Endothelial cell of umbilical vein (primary cell): ENCODE measurements at regions not wholly inside any gene's neighbourhood (a gene's known extent, or its start where the extent isn't known, plus 50 kb on each side); places are given as distances from the start of the nearest gene placed in this dataset.

Source experiments
- BruUV-seq: library from RNA; stranded (reverse); fragments of 400-500 nt; replicated peaks from 2 replicates; lab custom pipeline; 2021; lab: Mats Ljungman, UMichigan
- CTCF ChIA-PET: fragments of 300-600, 350-600 bp; sonication (Branson Sonifier 250); formaldehyde crosslinking; loops from one replicate; lab custom pipeline; 2021; ENCODE audit warnings: antibody characterized with exemption, inconsistent platforms; lab: Charles Lee
- POLR2A ChIA-PET: fragments of 300-600, 350-600 bp; sonication (Branson Sonifier 250); formaldehyde crosslinking; loops from one replicate; lab custom pipeline; 2021; ENCODE audit warnings: antibody characterized with exemption, inconsistent platforms; lab: Charles Lee
- DNase-seq: peaks from one replicate; pipeline ENCODE4 v3.0.0-alpha.2; 2011; ENCODE audit warnings: low read depth, low spot score
- FAIRE-seq: peaks from 2 replicates; lab custom pipeline; 2011; peaks lifted over from hg19 to GRCh38; lab: Jason Lieb, UNC
- H2AFZ ChIP-seq: 2 replicates; pipeline ENCODE4 v1.6.0; 2012; ENCODE audit warnings: low read depth, low read length, control low read depth, inconsistent platforms
- H3K27ac ChIP-seq: 2 replicates; pipeline ENCODE4 v1.5.1; 2011; ENCODE audit warnings: low read depth, mild to moderate bottlenecking, control low read depth, low read length, moderate library complexity; ENCODE audit not compliant: insufficient read depth
- H3K27me3 ChIP-seq, 2 experiments: 2 replicates each; pipeline versions ENCODE4 v1.6.0 to v1.6.1; 2011; ENCODE audit warnings: low read length in 2 of 2, mixed read lengths in 1 of 2; ENCODE audit not compliant: control insufficient read depth in 2 of 2, insufficient read depth in 2 of 2
- H3K36me3 ChIP-seq, 2 experiments: 2 replicates in 1 of 2; 3 replicates in 1 of 2; pipeline ENCODE4 v1.5.1; 2011; ENCODE audit warnings: low read length in 2 of 2, mild to moderate bottlenecking in 1 of 2, moderate library complexity in 1 of 2; ENCODE audit not compliant: control insufficient read depth in 2 of 2, insufficient read depth in 2 of 2; ENCODE audit errors: extremely low read depth in 1 of 2
- H3K4me1 ChIP-seq: 3 replicates; pipeline ENCODE4 v1.5.1; 2011; ENCODE audit warnings: mild to moderate bottlenecking, low read length; ENCODE audit not compliant: control insufficient read depth, insufficient read depth; ENCODE audit errors: extremely low read depth
- H3K4me2 ChIP-seq: 2 replicates; pipeline ENCODE4 v1.6.1; 2011; ENCODE audit warnings: low read length, control low read depth, mixed read lengths; ENCODE audit not compliant: insufficient read depth
- H3K4me3 ChIP-seq, 3 experiments: fragments of 200-600 bp in 1 of 3; sonication (generic), shearing (Covaris generic) in 1 of 3; replicated peaks in 1 of 3; 2 replicates each; pipeline ENCODE4 v1.5.1; 2011 to 2016; ENCODE audit warnings: control low read depth in 3 of 3, low read length in 3 of 3, mild to moderate bottlenecking in 2 of 3, inconsistent platforms in 1 of 3, low read depth in 1 of 3, moderate library complexity in 1 of 3; ENCODE audit not compliant: insufficient read depth in 1 of 3
- H3K79me2 ChIP-seq: 2 replicates; pipeline ENCODE4 v1.6.0; 2012; ENCODE audit warnings: low read length, inconsistent platforms; ENCODE audit not compliant: control insufficient read depth, insufficient read depth
- H3K9ac ChIP-seq: replicated peaks from 2 replicates; pipeline ENCODE3; 2011; ENCODE audit warnings: low read length, control low read depth; ENCODE audit not compliant: insufficient read depth; ENCODE audit errors: extremely low read depth
- H3K9me1 ChIP-seq: replicated peaks from 3 replicates; pipeline ENCODE4 v1.6.0; 2011; ENCODE audit warnings: mild to moderate bottlenecking, low read length; ENCODE audit not compliant: control insufficient read depth, insufficient read depth; ENCODE audit errors: extremely low read depth
- H3K9me3 ChIP-seq: replicated peaks from 2 replicates; pipeline ENCODE4 v1.5.1; 2012; ENCODE audit warnings: low read length, inconsistent platforms; ENCODE audit not compliant: control insufficient read depth, insufficient read depth
- H4K20me1 ChIP-seq: replicated peaks from 2 replicates; pipeline ENCODE3; 2011; ENCODE audit warnings: mild to moderate bottlenecking, low read length; ENCODE audit not compliant: control insufficient read depth, insufficient read depth; ENCODE audit errors: extremely low read depth
- CTCF ChIP-seq, 2 donors: IDR thresholded peaks; 1 replicate in 1 of 2; 2 replicates in 1 of 2; pipeline ENCODE4 v1.5.1; 2011; ENCODE audit warnings: low read length in 2 of 2, mild to moderate bottlenecking in 2 of 2, moderate library complexity in 2 of 2, control low read depth in 1 of 2, inconsistent platforms in 1 of 2, low read depth in 1 of 2; ENCODE audit not compliant: insufficient read depth in 1 of 2; ENCODE audit errors: extremely low read depth in 1 of 2
- EZH2 ChIP-seq: IDR thresholded peaks from 2 replicates; pipeline ENCODE4 v1.6.1; 2012; ENCODE audit warnings: borderline replicate concordance, low read depth, mild to moderate bottlenecking, moderate library complexity, low read length, inconsistent platforms; ENCODE audit not compliant: severe bottlenecking
- FOS ChIP-seq: IDR thresholded peaks from 2 replicates; pipeline ENCODE4 v1.6.1; 2011; ENCODE audit warnings: mild to moderate bottlenecking, low read length, moderate library complexity, borderline replicate concordance; ENCODE audit not compliant: insufficient read depth
- GATA2 ChIP-seq: IDR thresholded peaks from 2 replicates; pipeline ENCODE4 v1.7.0; 2011; ENCODE audit warnings: low read depth, mild to moderate bottlenecking, moderate library complexity, mixed read lengths, low read length; ENCODE audit not compliant: insufficient read length, insufficient read depth
- JUN ChIP-seq: IDR thresholded peaks from 2 replicates; pipeline ENCODE4 v1.6.1; 2011; ENCODE audit warnings: borderline replicate concordance, low read depth; ENCODE audit not compliant: insufficient read length, insufficient read depth
- MAX ChIP-seq: IDR thresholded peaks from 2 replicates; pipeline ENCODE4 v1.6.1; 2011; ENCODE audit not compliant: insufficient read depth, insufficient read length
- MYC ChIP-seq: IDR thresholded peaks from one replicate; pipeline ENCODE4 v1.6.1; 2011; ENCODE audit warnings: mild to moderate bottlenecking, low read depth, low read length
- POLR2A ChIP-seq: IDR thresholded peaks from 2 replicates; pipeline ENCODE4 v1.6.1; 2012; ENCODE audit warnings: low read depth, mild to moderate bottlenecking, control low read depth, low read length
- POLR2AphosphoS5 ChIP-seq: IDR thresholded peaks from 2 replicates; pipeline ENCODE4 v1.6.1; 2012; ENCODE audit warnings: low read depth, mild to moderate bottlenecking, control low read depth, low read length, moderate library complexity; ENCODE audit not compliant: insufficient read depth
- dilution Hi-C: fragments of 300-500 bp; cut with MboI; formaldehyde crosslinking; loops from one replicate; pipeline ENCODE4 v1.15.0; 2019; ENCODE audit warnings: low sequenced_read_pairs; ENCODE audit not compliant: extremely low pct_ligation_motif_present
- intact Hi-C: fragments of 100-400 bp; cut with micrococcal nuclease; formaldehyde crosslinking; loops from one replicate; pipeline ENCODE4 v1.10.0; 2022

- BruUV-seq: no TSS peak
- H3K27ac ChIP-seq: no peak overlapping the region
- TF ChIP-seq GATA2 (no peak), POLR2A (no peak), POLR2AphosphoS5 (no peak), MYC (no peak), MAX (no peak), CTCF (IDR thresholded peaks at IDR 0.05; ENCODE audit: extremely low read depth in 1 of 2, insufficient read depth in 1 of 2, low read depth in 1 of 2, low read length in 2 of 2) (no peak), JUN (no peak), FOS (no peak), EZH2 (no peak)
- H3K9ac ChIP-seq: no peak overlapping the region
- no peaks in the 10 kb centered on the region for H4K20me1 ChIP-seq
- DNase-seq (no peak), FAIRE-seq (no peak)
- H3K9me3 ChIP-seq: no peaks in the 10 kb centered on the region
- no peaks in the 10 kb centered on the region for H3K9me1 ChIP-seq
- H3K4me1 ChIP-seq: no peaks in the 10 kb centered on the region
- H3K4me3 ChIP-seq: no peak overlapping the region
- no peaks in the 10 kb centered on the region for H3K79me2 ChIP-seq
- no peak overlapping the region for H2AFZ ChIP-seq
- ChIA-PET CTCF (no interaction called here), POLR2A (no interaction called here)
- no peaks in the 10 kb centered on the region for H3K36me3 ChIP-seq
- intact Hi-C loops: no loop called here
- H3K27me3 ChIP-seq: no peaks in the 10 kb centered on the region
- H3K4me2 ChIP-seq: no peak overlapping the region
- dilution Hi-C loops: no loop called here
These were observed 164.1 kb upstream of the TOM1L1 start for GRCh38 chr17:54736573-54736972.
